HepG2 (cell line): ENCODE measurements at regions not wholly inside any gene's neighbourhood (a gene's known extent, or its start where the extent isn't known, plus 50 kb on each side); places are given as distances from the start of the nearest gene placed in this dataset.

Experiments
- ATAC-seq: fragments of 200-7000 bp; cut with Tn5 transposase; 3 replicates; pipeline ENCODE4 v1.9.1; 2020; ENCODE audit warnings: mild to moderate bottlenecking, moderate library complexity
- BruUV-seq: library from RNA; stranded (reverse); fragments of 400-500 nt; replicated peaks from 2 replicates; lab custom pipeline; 2021; lab: Mats Ljungman, UMichigan
- CTCF ChIA-PET: fragments of 300-600 bp; formaldehyde crosslinking; extraction: SDS; loops from one replicate; lab custom pipeline; 2021; ENCODE audit warnings: low total read pairs, inconsistent platforms, low intra/inter-chr PET ratio; lab: Yijun Ruan, JAX
- POLR2A ChIA-PET: fragments of 350-600 bp; sonication (Branson Sonifier 250); formaldehyde crosslinking; loops from one replicate; lab custom pipeline; 2020; ENCODE audit warnings: antibody characterized with exemption, inconsistent platforms; lab: Yijun Ruan, JAX
- DNase-seq: peaks from one replicate; pipeline ENCODE4 v3.0.0-alpha.2; 2015; ENCODE audit warnings: low spot score
- FAIRE-seq: peaks from 3 replicates; lab custom pipeline; 2011; peaks lifted over from hg19 to GRCh38; lab: Jason Lieb, UNC
- H2AFZ ChIP-seq: one replicate; pipeline ENCODE4 v1.6.1; 2011; ENCODE audit warnings: low read length, inconsistent platforms
- H3K27ac ChIP-seq: fragments of 300-600 bp; 3 replicates; pipeline ENCODE4 v1.8.0; 2011; ENCODE audit warnings: mixed run types, mild to moderate bottlenecking, mixed read lengths, low read length, inconsistent platforms; ENCODE audit not compliant: insufficient read depth; ENCODE audit errors: extremely low read length
- H3K27me3 ChIP-seq, 2 experiments: fragments of 200-600 bp in 1 of 2; 2 replicates in 1 of 2; 3 replicates in 1 of 2; pipeline versions ENCODE4 v1.6.0 to v1.8.0; 2011; ENCODE audit warnings: low read length in 2 of 2, mild to moderate bottlenecking in 2 of 2, moderate library complexity in 2 of 2, inconsistent platforms in 1 of 2; ENCODE audit not compliant: insufficient read depth in 2 of 2, control insufficient read depth in 1 of 2
- H3K36me3 ChIP-seq, 2 experiments: fragments of 200-600 bp in 1 of 2; replicated peaks in 1 of 2; 2 replicates in 1 of 2; 3 replicates in 1 of 2; pipeline versions ENCODE4 v1.5.1 to v1.8.0; 2011; ENCODE audit warnings: low read length in 2 of 2, inconsistent platforms in 1 of 2; ENCODE audit not compliant: insufficient read depth in 2 of 2, control insufficient read depth in 1 of 2
- H3K4me1 ChIP-seq: 2 replicates; pipeline ENCODE4 v1.5.1; 2012; ENCODE audit warnings: low read length, inconsistent platforms; ENCODE audit not compliant: insufficient read depth
- H3K4me2 ChIP-seq: 2 replicates; pipeline ENCODE4 v1.6.0; 2011; ENCODE audit warnings: low read depth, low read length, inconsistent platforms
- H3K4me3 ChIP-seq, 3 experiments: fragments of 200-600 bp in 1 of 3; sonication (generic), shearing (Covaris generic) in 1 of 3; replicated peaks in 1 of 3; 2 replicates each; pipeline ENCODE4 v1.5.1; 2011 to 2016; ENCODE audit warnings: low read length in 3 of 3, inconsistent platforms in 2 of 3, low read depth in 2 of 3, mild to moderate bottlenecking in 2 of 3, control low read depth in 1 of 3, mixed read lengths in 1 of 3; ENCODE audit not compliant: insufficient read depth in 1 of 3
- H3K79me2 ChIP-seq: one replicate; pipeline ENCODE4 v1.6.1; 2011; ENCODE audit warnings: low read length, inconsistent platforms; ENCODE audit not compliant: insufficient read depth
- H3K9ac ChIP-seq: 2 replicates; pipeline ENCODE4 v1.6.0; 2011; ENCODE audit warnings: mild to moderate bottlenecking, low read depth, low read length, inconsistent platforms; ENCODE audit not compliant: insufficient read depth
- H3K9me3 ChIP-seq: 2 replicates; pipeline ENCODE4 v1.5.1; 2012; ENCODE audit warnings: mild to moderate bottlenecking, low read length
- H4K20me1 ChIP-seq: 2 replicates; pipeline ENCODE4 v1.6.0; 2011; ENCODE audit warnings: inconsistent platforms, mild to moderate bottlenecking, low read length, moderate library complexity; ENCODE audit not compliant: insufficient read depth
- ETV6 ChIP-seq: sonication (generic); formaldehyde crosslinking; conservative IDR thresholded peaks from 2 replicates; pipeline ENCODE4 v1.4.0; 2020; ENCODE audit warnings: missing genetic modification reagents
- GTF3A ChIP-seq: sonication (generic); formaldehyde crosslinking; conservative IDR thresholded peaks from 2 replicates; pipeline ENCODE4 v1.4.0; 2020; ENCODE audit warnings: mild to moderate bottlenecking, missing genetic modification reagents
- HMG20A ChIP-seq: IDR thresholded peaks from 2 replicates; pipeline ENCODE4 v1.6.1; 2016; ENCODE audit warnings: borderline replicate concordance
- PPARG ChIP-seq: conservative IDR thresholded peaks from 2 replicates; pipeline ENCODE4 v1.6.1; 2016; ENCODE audit warnings: missing biosample characterization, missing genetic modification reagents
- REXO4 ChIP-seq: sonication (generic); formaldehyde crosslinking; IDR thresholded peaks from 2 replicates; pipeline ENCODE4 v1.8.0; 2022; ENCODE audit warnings: missing genetic modification reagents, mild to moderate bottlenecking, borderline replicate concordance
- TCF7L2 ChIP-seq: IDR thresholded peaks from 2 replicates; pipeline ENCODE4 v1.6.1; 2011; ENCODE audit warnings: mild to moderate bottlenecking, low read depth, low read length, moderate library complexity
- ZNF407 ChIP-seq: sonication (generic); formaldehyde crosslinking; IDR thresholded peaks from one replicate; pipeline ENCODE4 v1.5.1; 2020; ENCODE audit warnings: mild to moderate bottlenecking, missing genetic modification reagents; ENCODE audit errors: not compliant biosample characterization
- ZNF503 ChIP-seq: sonication (generic); formaldehyde crosslinking; IDR thresholded peaks from 2 replicates; pipeline ENCODE4 v1.4.0; 2020; ENCODE audit warnings: missing genetic modification reagents
- ZNF549 ChIP-seq: sonication (generic); formaldehyde crosslinking; IDR thresholded peaks from 2 replicates; pipeline ENCODE4 v1.5.0; 2020; ENCODE audit warnings: missing genetic modification reagents
- ZNF672 ChIP-seq: sonication (generic); formaldehyde crosslinking; IDR thresholded peaks from 2 replicates; pipeline ENCODE4 v1.8.1; 2022; ENCODE audit warnings: missing genetic modification reagents
- ZNF720 ChIP-seq: sonication (generic); formaldehyde crosslinking; IDR thresholded peaks from 2 replicates; pipeline ENCODE4 v1.4.0; 2020; ENCODE audit warnings: missing genetic modification reagents
- ZNF770 ChIP-seq: sonication (generic); formaldehyde crosslinking; IDR thresholded peaks from 2 replicates; pipeline ENCODE4 v1.5.0; 2020; ENCODE audit warnings: mild to moderate bottlenecking, missing genetic modification reagents
- WGBS: methylation state at CpG from one replicate; pipeline ENCODE4 v1.1.6; 2017; ENCODE audit warnings: low lambda C conversion rate; 5-methylcytosine and 5-hydroxymethylcytosine counted together
- in situ Hi-C: cut with HindIII; loops from 2 replicates; pipeline ENCODE4 v1.10.0; 2017; ENCODE audit warnings: low pct_unique_long_range_greater_than_20kb; ENCODE audit not compliant: extremely low pct_ligation_motif_present
- intact Hi-C: fragments of 100-400 bp; cut with micrococcal nuclease; formaldehyde crosslinking; loops from one replicate; pipeline ENCODE4 v1.10.0; 2022; ENCODE audit not compliant: unreplicated experiment

DNA sequence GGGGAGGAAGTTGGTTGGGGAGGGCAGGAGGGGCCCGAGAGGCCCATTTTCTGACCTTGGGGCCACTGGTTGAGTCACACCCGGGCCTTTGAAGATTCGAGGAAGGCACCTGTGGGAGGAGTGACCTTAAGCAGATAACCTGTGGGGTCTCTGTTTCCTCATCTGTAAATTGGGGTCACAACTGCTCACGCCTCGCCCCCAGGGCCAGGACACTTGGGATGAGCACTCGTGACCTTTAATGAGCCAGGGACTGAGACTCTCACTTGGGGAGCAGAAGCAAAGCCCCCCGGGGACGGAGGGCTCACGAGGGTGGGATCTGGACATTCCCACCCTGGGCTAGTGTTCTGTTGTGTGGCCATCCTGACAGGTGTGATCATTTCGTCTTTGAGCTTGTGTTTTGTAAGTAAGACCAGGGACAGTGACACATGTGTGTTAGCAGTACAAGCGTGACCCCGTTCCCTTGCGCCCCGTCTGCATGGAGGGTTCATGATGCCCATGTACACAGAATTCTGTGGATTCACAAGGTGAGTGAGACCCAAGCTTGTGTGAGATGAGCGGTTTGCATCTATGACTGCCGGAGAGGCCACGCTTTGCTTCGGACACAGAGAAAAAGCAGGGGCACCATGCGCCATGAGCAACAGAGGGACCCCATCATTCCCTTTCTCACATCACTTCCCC, 79.3 kb upstream of the PMEPA1 start:
- WGBS = 10% methylated on average over 17 of the region's 19 CpGs
- FAIRE-seq = no peak
- BruUV-seq = no TSS peak

More for the DNA sequence above, 79.3 kb upstream of the PMEPA1 start:
- H3K4me2 ChIP-seq = no peak overlapping the region
- POLR2A ChIA-PET = no interaction called here
- H3K36me3 ChIP-seq = no peaks in the 10 kb centered on the region
- H4K20me1 ChIP-seq = no peaks in the 10 kb centered on the region
- no peak overlapping the region for H2AFZ ChIP-seq
- peaks cover 3 to 49% of the 10 kb centered on the region in 2 experiments for H3K27me3 ChIP-seq
- no peak overlapping the region for H3K27ac ChIP-seq
- in situ Hi-C loops = no loop called here
- H3K4me3 ChIP-seq = no peak overlapping the region
- no peaks in the 10 kb centered on the region for H3K4me1 ChIP-seq
- CTCF ChIA-PET = no interaction called here
- no peak for DNase-seq
- intact Hi-C loops = no loop called here
- no peaks in the 10 kb centered on the region for H3K9me3 ChIP-seq
- TF ChIP-seq PPARG (CRISPR knock-in tag) (no peak), ZNF503 (CRISPR knock-in tag) (no peak), HMG20A (CRISPR knock-in tag) (no peak), ETV6 (CRISPR knock-in tag) (no peak), ZNF720 (CRISPR knock-in tag) (no peak), TCF7L2 (no peak), ZNF672 (no peak), ZNF770 (CRISPR knock-in tag) (no peak), REXO4 (CRISPR knock-in tag) (no peak), ZNF407 (CRISPR knock-in tag) (no peak), GTF3A (CRISPR knock-in tag) (no peak), ZNF549 (CRISPR knock-in tag) (no peak)
- TF ChIP-seq, all 625 proteins: peak for 0
- Histone ChIP-seq H3K79me2 (no peaks in the 10 kb centered on the region), H3K9ac (no peak overlapping the region)
- no peak for ATAC-seq
